ENCODE measurements at regions not wholly inside any gene's neighbourhood (a gene's known extent, or its start where the extent isn't known, plus 50 kb on each side); places are given as distances from the start of the nearest gene placed in this dataset.
"Not testable (repeated sequence)": the region's sequence is repeated elsewhere in the genome, so short reads cannot be mapped to it uniquely, and the experiment has no call there.

GRCh38 chr18:79579807-79580497 lies 99.7 kb upstream of the CTDP1 start:
- DNase-seq (ENCODE audit: low read depth), result no peak

GRCh38 chr18:79580498-79581171 lies 99.0 kb upstream of the CTDP1 start:
- DNase-seq (ENCODE audit: low read depth), result no peak

GRCh38 chr18:79581406-79581805 lies 98.2 kb upstream of the CTDP1 start:
- no peak for DNase-seq (ENCODE audit: low read depth)

- no peak for DNase-seq (ENCODE audit: low read depth)
Observed at GRCh38 chr18:79581911-79582310, 97.7 kb upstream of the CTDP1 start.

GRCh38 chr18:79582978-79583377 lies 96.6 kb upstream of the CTDP1 start:
- DNase-seq (ENCODE audit: low read depth), result no peak

GRCh38 chr18:79583426-79583825 lies 96.2 kb upstream of the CTDP1 start:
- no peak for DNase-seq (ENCODE audit: low read depth)

GRCh38 chr18:79583984-79584401 lies 95.6 kb upstream of the CTDP1 start:
- DNase-seq (ENCODE audit: low read depth), result no peak

- no peak for DNase-seq (ENCODE audit: low read depth)
Observed at GRCh38 chr18:79584491-79585394, 94.9 kb upstream of the CTDP1 start.

- DNase-seq (ENCODE audit: low read depth), result no peak
Observed at GRCh38 chr18:79585395-79586370, 93.9 kb upstream of the CTDP1 start.

- DNase-seq (ENCODE audit: low read depth), result no peak
Observed at GRCh38 chr18:79586436-79587225, 93.0 kb upstream of the CTDP1 start.

GRCh38 chr18:79587226-79587741 lies 92.3 kb upstream of the CTDP1 start:
- DNase-seq (ENCODE audit: low read depth), result no peak

- DNase-seq (ENCODE audit: low read depth), result no peak
Observed at GRCh38 chr18:79587779-79588635, 91.6 kb upstream of the CTDP1 start.

- peak; percentile 51 for DNase-seq (ENCODE audit: low read depth)
Observed at GRCh38 chr18:79588636-79589481, 90.7 kb upstream of the CTDP1 start.

- no peak for DNase-seq (ENCODE audit: low read depth)
Observed at GRCh38 chr18:79589601-79590091, 90.0 kb upstream of the CTDP1 start.

GRCh38 chr18:79590191-79591031 lies 89.2 kb upstream of the CTDP1 start:
- DNase-seq (ENCODE audit: low read depth), result peak; percentile 34

- no peak for DNase-seq (ENCODE audit: low read depth)
Observed at GRCh38 chr18:79591032-79591308, 88.6 kb upstream of the CTDP1 start.

- not testable (repeated sequence) for DNase-seq (ENCODE audit: low read depth)
Observed at GRCh38 chr18:79592684-79593083, 86.9 kb upstream of the CTDP1 start.

All from RPMI7951 (cell line).